Ascending aorta (tissue), 2 donors: ENCODE measurements at regions not wholly inside any gene's neighbourhood (a gene's known extent, or its start where the extent isn't known, plus 50 kb on each side); places are given as distances from the start of the nearest gene placed in this dataset.

ENCODE experiments used
- DNase-seq, 2 donors: peaks; one replicate each; pipeline ENCODE4 v3.0.0-alpha.2; 2019; ENCODE audit warnings: low spot score in 2 of 2
- H3K27ac ChIP-seq, 2 donors: fragments of 200-600 bp; sonication (generic); one replicate each; pipeline ENCODE4 v1.5.1; 2016 to 2017; ENCODE audit warnings: mild to moderate bottlenecking in 1 of 2
- H3K27me3 ChIP-seq: fragments of 200-600 bp; sonication (generic); one replicate; pipeline ENCODE4 v1.5.1; 2017
- H3K36me3 ChIP-seq, 2 donors: fragments of 200-600 bp; sonication (generic); one replicate each; pipeline ENCODE4 v1.5.1; 2016
- H3K4me1 ChIP-seq, 2 donors: fragments of 200-600 bp; sonication (generic); one replicate each; pipeline ENCODE4 v1.5.1; 2016 to 2017; ENCODE audit warnings: mild to moderate bottlenecking in 1 of 2
- H3K4me3 ChIP-seq, 2 donors: fragments of 200-600 bp; sonication (generic); one replicate each; pipeline ENCODE4 v1.5.1; 2016 to 2017; ENCODE audit warnings: mild to moderate bottlenecking in 1 of 2
- H3K9me3 ChIP-seq, 2 donors: fragments of 200-600 bp; sonication (generic); one replicate each; pipeline ENCODE4 v1.5.1; 2016
- CTCF ChIP-seq, 3 experiments: fragments of 200-600 bp in 2 of 3; fragments of 450-650 bp in 1 of 3; sonication (generic) in 2 of 3; IDR thresholded peaks; one replicate each; pipeline ENCODE4 v1.5.1; 2016 to 2019; ENCODE audit warnings: antibody characterized with exemption in 3 of 3, mild to moderate bottlenecking in 1 of 3, moderate library complexity in 1 of 3
- intact Hi-C: fragments of 100-400 bp; cut with DNase I; formaldehyde crosslinking; loops from one replicate; pipeline ENCODE4 v1.15.1; 2023

- no peaks in the 10 kb centered on the region for H3K9me3 ChIP-seq
- H3K27me3 ChIP-seq: no peaks in the 10 kb centered on the region
- no peaks in the 10 kb centered on the region for H3K4me1 ChIP-seq
- intact Hi-C loops: no loop called here
- H3K27ac ChIP-seq: no peak overlapping the region
- H3K4me3 ChIP-seq: no peak overlapping the region
- no peaks in the 10 kb centered on the region for H3K36me3 ChIP-seq
- no peak for TF ChIP-seq CTCF (IDR thresholded peaks at IDR 0.05)
- no peak for DNase-seq
Measured at GRCh38 chr6:21800330-21800729, 206.8 kb downstream of the SOX4 start.

- no peaks in the 10 kb centered on the region for H3K27me3 ChIP-seq
- no peak overlapping the region for H3K27ac ChIP-seq
- DNase-seq: no peak
- intact Hi-C loops: no loop called here
- H3K4me3 ChIP-seq: no peak overlapping the region
- H3K9me3 ChIP-seq: no peaks in the 10 kb centered on the region
- TF ChIP-seq CTCF (IDR thresholded peaks at IDR 0.05): no peak
- H3K4me1 ChIP-seq: no peaks in the 10 kb centered on the region
- H3K36me3 ChIP-seq: no peaks in the 10 kb centered on the region
Measured at GRCh38 chr6:21800948-21801438, 207.4 kb downstream of the SOX4 start.

DNA sequence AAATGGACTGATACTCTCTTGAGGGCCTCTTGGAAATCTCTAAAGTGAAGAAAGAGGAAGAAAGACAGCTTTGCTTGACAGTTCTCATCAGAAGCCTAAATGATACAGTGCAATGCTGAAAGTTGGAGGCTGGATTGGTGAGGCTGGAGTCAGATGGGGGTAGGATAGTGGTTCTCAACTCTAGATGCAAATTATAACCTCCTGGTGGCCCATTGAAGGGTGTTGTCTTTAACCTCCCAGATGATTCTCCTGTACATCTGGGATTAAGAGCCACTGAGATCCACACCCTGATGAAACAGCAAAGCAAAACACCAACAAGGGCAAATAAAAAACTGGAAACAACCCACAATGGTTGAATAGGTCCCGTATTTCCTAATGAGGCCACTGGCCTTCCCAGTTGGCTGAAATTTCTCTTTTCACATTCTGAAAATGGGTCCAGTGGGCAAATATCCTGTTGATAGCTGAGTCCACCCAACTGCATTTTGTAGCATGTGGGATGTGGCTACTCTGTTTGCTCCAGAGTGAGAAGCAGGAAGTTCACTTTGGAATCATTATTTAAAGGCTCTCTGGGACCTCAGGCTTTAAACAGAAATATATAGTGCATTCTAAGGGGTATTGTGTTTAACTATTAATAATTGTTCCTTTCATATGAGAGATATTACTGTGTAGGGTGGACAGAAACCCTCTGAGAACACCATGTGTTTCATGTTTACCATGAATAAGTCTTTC, 208.1 kb downstream of the SOX4 start:
- no peaks in the 10 kb centered on the region for H3K4me1 ChIP-seq
- no peaks in the 10 kb centered on the region for H3K9me3 ChIP-seq
- intact Hi-C loops: no loop called here
- no peak for TF ChIP-seq CTCF (IDR thresholded peaks at IDR 0.05)
- H3K4me3 ChIP-seq: no peak overlapping the region
- no peak for DNase-seq
- H3K27me3 ChIP-seq: no peaks in the 10 kb centered on the region
- H3K36me3 ChIP-seq: no peaks in the 10 kb centered on the region
- no peak overlapping the region for H3K27ac ChIP-seq

GRCh38 chr6:21802175-21802822, 208.7 kb downstream of the SOX4 start:
- Histone ChIP-seq H3K27ac (no peak overlapping the region), H3K4me3 (no peak overlapping the region), H3K27me3 (no peaks in the 10 kb centered on the region), H3K9me3 (no peaks in the 10 kb centered on the region), H3K4me1 (no peaks in the 10 kb centered on the region), H3K36me3 (no peaks in the 10 kb centered on the region)
- no peak for TF ChIP-seq CTCF (IDR thresholded peaks at IDR 0.05)
- intact Hi-C loops: no loop called here
- no peak for DNase-seq

- no peak for TF ChIP-seq CTCF (IDR thresholded peaks at IDR 0.05)
- Histone ChIP-seq H3K9me3 (no peaks in the 10 kb centered on the region), H3K4me3 (no peak overlapping the region), H3K27ac (peak overlapping the region in 1 of 2 donors; percentile 25), H3K4me1 (peaks cover 0 to 4% of the 10 kb centered on the region in 2 donors), H3K27me3 (no peaks in the 10 kb centered on the region), H3K36me3 (no peaks in the 10 kb centered on the region)
- DNase-seq: no peak
- intact Hi-C loops: no loop called here
Measured at GRCh38 chr6:21804941-21805610, 211.5 kb downstream of the SOX4 start.
